Globus pallidus (tissue), 1 donor: ENCODE measurements at regions not wholly inside any gene's neighbourhood (a gene's known extent, or its start where the extent isn't known, plus 50 kb on each side); places are given as distances from the start of the nearest gene placed in this dataset.

Experiments
- DNase-seq: peaks from one replicate; pipeline ENCODE4 v3.0.0-alpha.2; 2015; ENCODE audit warnings: low spot score

GRCh38 chr1:117678246-117678977 is 72.6 kb downstream of the TENT5C start:
- DNase-seq: no peak

- no peak for DNase-seq
Measured at GRCh38 chr1:117679299-117679698, 73.5 kb downstream of the TENT5C start.

GRCh38 chr1:117679868-117680267 is 74.0 kb downstream of the TENT5C start:
- DNase-seq: no peak

DNA sequence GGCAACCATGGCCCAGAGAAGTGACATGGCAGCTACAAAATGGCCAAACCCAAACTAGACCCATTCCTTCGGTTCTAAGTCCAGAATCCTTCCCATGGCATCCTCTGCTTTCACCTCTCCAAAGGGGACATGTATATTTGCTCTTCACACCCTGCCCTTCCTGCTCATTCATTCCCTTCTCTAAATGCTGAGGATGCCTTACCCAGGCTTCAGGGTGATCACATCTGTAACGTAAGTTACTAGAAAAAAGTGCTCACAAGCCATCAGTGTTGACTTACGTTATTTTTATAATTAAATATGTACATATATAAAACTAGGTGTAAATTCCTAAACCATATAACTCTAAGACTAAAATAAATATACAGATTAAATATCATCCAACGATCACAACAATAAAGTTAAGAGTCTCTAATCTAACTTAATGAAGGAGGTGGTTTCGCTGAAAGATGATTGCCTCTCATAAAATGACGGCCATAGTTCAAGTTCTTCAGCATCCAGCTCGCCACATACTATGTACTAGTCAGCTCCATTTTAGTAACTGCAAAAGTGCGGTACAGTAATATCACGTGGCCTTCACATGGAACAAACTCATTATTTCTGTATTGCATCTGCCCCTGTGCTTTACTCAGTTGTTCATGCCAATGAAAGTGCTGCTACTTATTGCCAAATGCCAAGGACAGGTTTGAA is 74.6 kb downstream of the TENT5C start:
- no peak for DNase-seq

DNA sequence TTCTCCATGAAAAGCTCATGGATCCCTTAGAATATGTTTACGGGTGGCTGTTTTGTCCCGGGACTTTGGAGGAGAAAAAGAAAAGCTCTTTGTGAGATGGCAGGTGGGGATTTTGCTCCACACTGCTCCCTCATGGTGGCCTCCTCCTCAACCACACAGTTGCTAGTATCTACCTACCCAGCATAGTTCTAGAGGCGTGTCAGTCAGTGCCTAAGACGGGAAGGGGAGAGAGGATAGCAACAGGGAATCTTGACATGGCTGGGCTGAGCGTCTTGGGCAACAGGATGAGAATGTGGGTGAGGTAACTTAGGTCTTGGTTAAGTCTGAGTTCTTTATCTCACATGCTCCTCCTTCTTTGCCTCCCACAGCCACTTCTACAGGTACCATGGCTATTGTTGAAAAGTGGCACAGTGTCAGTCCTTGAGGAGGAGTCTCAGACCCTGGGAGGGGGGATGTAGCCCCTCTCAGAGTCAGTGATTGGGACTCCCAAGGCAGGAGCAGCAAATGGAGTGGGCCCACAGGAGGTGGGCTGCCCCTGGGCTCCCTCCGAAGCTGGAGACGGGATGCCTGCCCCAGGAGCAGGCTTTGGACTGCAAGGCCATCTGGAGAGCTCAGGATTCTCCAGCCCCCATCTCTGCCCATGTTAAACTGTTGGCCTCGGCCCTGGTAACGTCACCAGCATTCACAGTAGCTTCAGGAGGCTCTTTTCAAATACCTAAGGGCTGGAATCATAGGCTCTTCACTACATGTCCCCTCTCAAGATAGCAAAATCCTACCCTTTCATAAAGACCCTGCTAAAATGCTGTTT is 75.4 kb downstream of the TENT5C start:
- no peak for DNase-seq

DNA sequence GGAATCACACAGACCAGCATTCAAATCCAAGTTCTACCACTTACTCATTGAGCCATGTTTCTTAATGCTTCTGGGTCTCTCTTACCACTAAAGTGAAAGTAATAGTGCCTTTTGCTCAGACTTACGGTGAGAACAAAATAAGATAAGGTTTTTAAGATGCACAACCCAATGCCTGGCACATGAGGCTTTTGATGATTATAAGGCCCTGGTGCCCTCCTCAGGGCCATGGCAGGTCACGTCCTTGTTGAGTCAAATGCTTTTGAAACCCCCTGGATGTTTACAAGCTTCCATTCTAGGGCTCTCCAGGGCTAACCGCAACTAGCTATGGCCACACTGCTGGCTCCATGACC is 76.0 kb downstream of the TENT5C start:
- no peak for DNase-seq

GRCh38 chr1:117682372-117682771 is 76.5 kb downstream of the TENT5C start:
- no peak for DNase-seq

DNA sequence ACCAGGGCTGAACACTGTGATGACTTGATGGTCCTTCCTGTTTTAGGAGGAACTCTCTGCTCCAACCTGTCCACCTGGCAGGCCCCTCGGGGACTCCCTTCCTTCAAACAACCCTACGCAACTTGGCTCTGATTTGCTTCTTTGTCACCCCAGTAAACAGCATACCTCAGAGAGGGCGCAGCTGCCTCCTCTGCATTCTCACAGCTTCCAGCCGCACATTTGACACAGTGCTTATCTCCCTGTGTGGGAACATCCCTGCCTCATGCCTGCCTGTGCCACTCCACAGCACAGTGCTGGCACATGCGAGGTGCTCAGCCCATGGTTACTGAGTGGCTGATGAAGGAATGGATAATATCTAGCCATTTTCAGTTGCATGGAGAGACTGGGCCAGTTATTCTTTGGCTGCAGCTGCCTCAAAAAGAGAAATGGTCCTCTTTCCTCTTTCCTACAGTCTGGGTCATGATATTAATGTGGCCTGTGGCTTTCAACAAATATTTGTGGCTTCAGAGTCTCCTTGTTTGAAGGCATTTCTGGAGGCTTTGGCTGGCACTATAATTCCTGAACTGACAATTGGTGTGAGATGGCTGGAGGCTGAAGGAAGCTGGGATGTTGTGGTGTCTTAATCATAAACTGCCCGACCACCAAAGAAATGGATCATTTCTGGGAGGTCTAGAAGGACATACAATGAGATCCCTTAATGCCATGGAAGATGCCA is 77.9 kb downstream of the TENT5C start:
- DNase-seq: no peak

- no peak for DNase-seq
Measured at GRCh38 chr1:117685936-117686806, 80.3 kb downstream of the TENT5C start.

- no peak for DNase-seq
Measured at GRCh38 chr1:117686907-117687306, 81.1 kb downstream of the TENT5C start.

DNA sequence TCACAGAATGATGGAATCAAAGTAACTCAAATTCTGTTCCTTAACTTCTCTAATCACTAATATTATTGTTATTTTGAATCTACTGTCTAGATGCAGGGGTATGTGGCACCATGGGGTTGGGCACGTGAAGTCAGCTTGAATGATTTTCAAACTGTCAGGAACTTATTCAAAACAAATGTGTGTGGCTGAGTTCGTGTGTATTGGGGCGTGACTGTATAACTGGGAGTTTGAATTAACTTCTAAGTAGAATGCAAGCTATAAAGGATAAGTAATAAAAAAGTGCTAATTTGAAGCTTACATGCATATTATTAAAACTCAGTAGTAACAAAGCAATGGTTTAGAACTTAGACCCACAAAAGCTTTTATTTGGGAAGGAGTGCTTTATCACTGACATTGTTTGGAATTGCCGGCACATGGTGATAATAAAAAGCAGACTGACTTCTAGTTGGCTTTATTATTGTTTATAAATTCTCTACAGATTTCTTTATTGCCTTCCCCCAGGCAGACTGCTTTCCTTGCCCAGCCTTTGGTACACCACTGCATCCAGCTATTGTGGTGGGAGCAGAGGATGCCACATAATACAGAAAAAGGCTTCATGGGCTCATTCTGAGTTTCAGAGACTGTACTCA is 84.3 kb downstream of the TENT5C start:
- DNase-seq: no peak

DNA sequence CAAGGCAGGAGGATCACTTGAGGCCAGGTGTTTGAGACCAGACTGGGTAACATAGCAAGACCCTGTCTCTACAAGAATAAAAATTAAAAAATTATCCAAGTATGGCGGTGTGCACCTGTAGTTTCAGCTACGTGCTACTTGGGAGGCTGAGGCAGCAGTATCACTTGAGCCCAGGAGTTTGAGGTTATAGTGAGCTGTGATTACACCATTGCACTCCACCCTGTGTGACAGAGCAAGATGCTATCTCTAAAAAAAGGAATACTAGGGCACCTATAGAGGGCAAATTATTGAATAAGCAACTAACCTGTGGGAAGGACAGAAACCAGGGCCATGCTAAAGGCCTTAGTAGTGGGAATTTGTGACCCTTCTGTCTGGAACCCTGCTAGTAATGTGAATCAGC is 86.1 kb downstream of the TENT5C start:
- no peak for DNase-seq

DNA sequence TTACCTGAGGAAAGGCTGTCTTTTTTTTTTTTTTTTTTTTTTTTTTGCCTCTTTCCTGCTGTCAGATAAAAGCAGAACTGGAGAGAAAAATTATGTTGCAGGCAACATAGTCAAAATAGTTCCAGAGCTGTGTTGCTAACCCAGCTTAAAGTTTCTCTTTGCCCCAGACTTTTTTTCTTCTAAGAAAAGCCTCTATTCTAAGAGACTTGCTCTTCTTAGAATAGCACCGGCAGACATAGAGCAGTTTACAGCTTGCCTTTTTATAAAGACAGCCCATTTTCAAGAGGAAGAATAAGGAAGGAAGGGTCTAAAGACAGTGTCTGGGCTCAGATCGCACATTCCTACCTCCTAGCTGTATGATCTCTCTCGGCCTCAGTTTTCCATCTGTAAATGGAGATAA is 88.7 kb downstream of the TENT5C start:
- DNase-seq: no peak

GRCh38 chr1:117695796-117696490 is 90.1 kb downstream of the TENT5C start:
- DNase-seq: no peak

DNA sequence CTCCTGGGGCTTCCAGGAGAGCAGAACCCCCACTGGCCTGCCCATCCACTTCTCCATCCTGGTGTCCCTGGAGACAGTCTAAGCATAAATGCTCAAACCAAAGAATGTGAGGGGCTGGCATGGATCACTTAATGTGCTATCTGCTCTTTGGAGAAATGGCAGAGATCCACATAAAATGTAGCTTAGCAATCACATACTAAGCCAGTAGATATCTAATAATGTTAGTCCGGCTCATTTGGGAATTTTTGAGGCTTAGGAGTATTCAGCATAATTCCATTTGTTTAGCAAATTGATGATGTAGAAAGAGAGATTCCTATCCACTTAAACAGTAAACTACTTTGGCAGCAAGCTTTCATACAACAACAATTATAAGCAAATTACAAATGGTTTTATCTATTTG is 90.7 kb downstream of the TENT5C start:
- no peak for DNase-seq

DNA sequence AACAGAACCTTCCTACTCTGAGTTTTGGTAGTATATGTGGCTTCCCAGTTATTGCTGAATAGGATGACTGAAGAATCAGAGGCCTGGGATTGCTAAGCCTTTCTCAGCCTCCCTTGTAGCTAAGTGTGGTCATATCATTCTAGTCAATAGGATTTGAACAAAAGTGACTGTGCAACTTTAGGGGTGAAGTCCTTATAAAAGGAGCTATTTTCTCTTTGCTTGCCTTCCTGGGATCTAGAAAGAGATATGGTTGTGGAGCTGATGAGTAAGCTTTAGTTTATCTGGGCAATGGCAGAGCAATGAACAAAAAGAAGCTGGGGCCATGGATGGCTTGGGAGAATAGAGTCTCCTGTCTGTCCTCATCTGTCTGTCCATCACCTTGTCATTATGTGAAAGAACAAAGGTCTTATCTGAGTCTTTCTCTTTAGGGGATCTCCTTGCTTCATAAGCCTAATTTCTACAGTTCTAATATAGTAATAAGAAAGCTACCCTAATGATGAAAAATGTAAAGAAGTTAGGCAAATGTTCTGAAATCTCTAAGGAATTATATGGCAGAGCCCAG is 91.5 kb downstream of the TENT5C start:
- no peak for DNase-seq

- DNase-seq: no peak
Measured at GRCh38 chr1:117698398-117699160, 92.7 kb downstream of the TENT5C start.

DNA sequence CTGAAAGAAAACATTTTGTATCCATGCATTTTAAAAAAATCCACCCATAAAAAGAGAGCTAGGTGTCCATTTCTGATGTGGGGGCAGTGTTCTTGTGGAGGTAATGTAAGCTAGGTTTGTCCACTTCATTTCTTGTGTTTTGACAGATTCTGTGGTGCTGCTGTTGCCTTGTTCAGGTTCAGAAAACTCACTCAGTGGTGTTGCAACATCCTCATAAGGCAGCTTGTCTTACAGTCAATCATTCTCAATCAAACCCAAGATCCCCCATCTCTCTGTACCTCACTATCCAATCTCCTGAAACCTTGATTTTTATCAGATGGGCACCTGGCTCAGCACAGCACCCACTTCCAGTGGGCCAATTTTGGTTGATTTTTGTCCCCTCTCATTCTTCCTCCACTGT is 94.1 kb downstream of the TENT5C start:
- no peak for DNase-seq

GRCh38 chr1:117702654-117703053 is 96.8 kb downstream of the TENT5C start:
- no peak for DNase-seq
